ENCODE measurements at regions not wholly inside any gene's neighbourhood (a gene's known extent, or its start where the extent isn't known, plus 50 kb on each side); places are given as distances from the start of the nearest gene placed in this dataset.

DNA sequence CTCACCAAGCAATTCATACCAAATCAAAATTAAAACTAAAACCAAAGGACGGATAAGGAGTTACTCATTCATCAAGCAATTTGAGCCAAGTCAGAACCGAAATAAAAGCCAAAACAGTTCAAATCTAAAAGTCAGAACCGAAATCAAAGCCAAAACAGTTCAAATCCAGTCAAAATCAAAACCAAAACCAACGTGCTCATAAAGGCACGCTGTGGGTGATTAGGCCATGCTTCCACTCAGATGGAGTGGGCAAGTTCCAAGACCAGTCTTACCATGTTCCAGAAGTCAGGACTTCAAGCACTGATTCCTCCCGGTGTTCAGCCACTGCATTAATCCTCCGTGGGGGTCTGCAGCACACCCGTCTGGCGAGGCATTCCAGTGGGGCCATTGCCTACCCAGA, 409.3 kb downstream of the TGFB2 start (continued):
- TF ChIP-seq CHD7 (IDR thresholded peaks at IDR 0.05; ENCODE audit: insufficient replicate concordance, low read length), result no peak
- TF ChIP-seq, protein P1, sequence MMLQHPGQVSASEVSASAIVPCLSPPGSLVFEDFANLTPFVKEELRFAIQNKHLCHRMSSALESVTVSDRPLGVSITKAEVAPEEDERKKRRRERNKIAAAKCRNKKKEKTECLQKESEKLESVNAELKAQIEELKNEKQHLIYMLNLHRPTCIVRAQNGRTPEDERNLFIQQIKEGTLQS (IDR thresholded peaks at IDR 0.05; ENCODE audit: insufficient read depth, low read depth, low read length), result no peak
- TF ChIP-seq TAF1 (IDR thresholded peaks at IDR 0.05; ENCODE audit: low read depth, low read length), result no peak
- no peak for TF ChIP-seq CHD2 (IDR thresholded peaks at IDR 0.05; ENCODE audit: low read length)
- no peak for TF ChIP-seq BACH1 (IDR thresholded peaks at IDR 0.05; ENCODE audit: low read length)
